SK-N-SH (cell line): ENCODE measurements at regions not wholly inside any gene's neighbourhood (a gene's known extent, or its start where the extent isn't known, plus 50 kb on each side); places are given as distances from the start of the nearest gene placed in this dataset.

Experiments
- CTCF ChIA-PET: fragments of 300-600, 350-600 bp; formaldehyde crosslinking; extraction: SDS; loops from one replicate; lab custom pipeline; 2021; lab: Yijun Ruan, JAX
- POLR2A ChIA-PET: fragments of 350-600 bp; sonication (Branson Sonifier 250); formaldehyde crosslinking; extraction: SDS; loops from one replicate; lab custom pipeline; 2020; ENCODE audit warnings: antibody characterized with exemption, inconsistent platforms; lab: Yijun Ruan, JAX
- DNase-seq: peaks from one replicate; pipeline ENCODE4 v3.0.0; 2012
- H2AFZ ChIP-seq: fragments of 200-600 bp; sonication (generic); 2 replicates; pipeline ENCODE4 v1.8.1; 2016; ENCODE audit warnings: antibody characterized with exemption, mild to moderate bottlenecking, low read depth
- H3F3A ChIP-seq: fragments of 200-600 bp; sonication (generic); replicated peaks from 2 replicates; pipeline ENCODE3; 2016; ENCODE audit warnings: antibody characterized with exemption, mild to moderate bottlenecking; ENCODE audit not compliant: insufficient read depth
- H3K27ac ChIP-seq, 2 experiments: fragments of 200-500 bp in 1 of 2; fragments of 200-600 bp in 1 of 2; sonication (Bioruptor generic) in 1 of 2; sonication (generic), shearing (Covaris generic) in 1 of 2; 2 replicates each; pipeline versions ENCODE4 v1.5.1 to v1.6.1; 2014 to 2016; ENCODE audit warnings: low read depth in 2 of 2, inconsistent platforms in 1 of 2, low read length in 1 of 2, mild to moderate bottlenecking in 1 of 2, mixed read lengths in 1 of 2
- H3K27me3 ChIP-seq: fragments of 200-600 bp; sonication (generic), shearing (Covaris generic); 2 replicates; pipeline ENCODE4 v1.6.1; 2016; ENCODE audit warnings: mixed run types; ENCODE audit not compliant: insufficient read depth
- H3K36me3 ChIP-seq, 2 experiments: fragments of 200-500 bp in 1 of 2; fragments of 200-600 bp in 1 of 2; sonication (Bioruptor generic) in 1 of 2; sonication (generic) in 1 of 2; replicated peaks in 1 of 2; 2 replicates each; pipeline versions ENCODE3 to v1.5.1; 2014 to 2016; ENCODE audit warnings: low read length in 1 of 2, mild to moderate bottlenecking in 1 of 2; ENCODE audit not compliant: insufficient read depth in 2 of 2, control insufficient read depth in 1 of 2
- H3K4me1 ChIP-seq, 2 experiments: fragments of 200-500 bp in 1 of 2; fragments of 200-600 bp in 1 of 2; sonication (Bioruptor generic) in 1 of 2; sonication (generic), shearing (Covaris generic) in 1 of 2; 2 replicates each; pipeline versions ENCODE4 v1.5.1 to v1.6.1; 2014 to 2016; ENCODE audit warnings: low read depth in 1 of 2, low read length in 1 of 2, mixed run types in 1 of 2; ENCODE audit not compliant: insufficient read depth in 2 of 2, control insufficient read depth in 1 of 2
- H3K4me2 ChIP-seq: fragments of 200-600 bp; sonication (generic), shearing (Covaris generic); 2 replicates; pipeline ENCODE4 v1.6.1; 2017; ENCODE audit warnings: mixed run types
- H3K4me3 ChIP-seq, 2 experiments: fragments of 200-500 bp in 1 of 2; fragments of 200-600 bp in 1 of 2; sonication (Bioruptor generic) in 1 of 2; sonication (generic), shearing (Covaris generic) in 1 of 2; 2 replicates each; pipeline versions ENCODE4 v1.5.1 to v1.8.1; 2014 to 2016; ENCODE audit warnings: low read depth in 2 of 2, inconsistent platforms in 1 of 2, low read length in 1 of 2, mild to moderate bottlenecking in 1 of 2, mixed read lengths in 1 of 2, moderate library complexity in 1 of 2
- H3K79me2 ChIP-seq: fragments of 200-600 bp; sonication (generic); 2 replicates; pipeline ENCODE4 v1.8.1; 2017; ENCODE audit warnings: mild to moderate bottlenecking; ENCODE audit not compliant: insufficient read depth
- H3K9ac ChIP-seq: fragments of 200-600 bp; sonication (generic); 2 replicates; pipeline ENCODE4 v1.6.1; 2017; ENCODE audit warnings: mixed run types
- H3K9me2 ChIP-seq: fragments of 200-600 bp; sonication (generic); 2 replicates; pipeline ENCODE4 v1.6.1; 2017; ENCODE audit warnings: mixed run types
- H3K9me3 ChIP-seq: fragments of 200-600 bp; sonication (generic); 2 replicates; pipeline ENCODE4 v1.6.1; 2017; ENCODE audit warnings: mixed run types, mild to moderate bottlenecking, moderate library complexity
- H4K20me1 ChIP-seq: fragments of 200-600 bp; sonication (generic); 2 replicates; pipeline ENCODE4 v1.6.1; 2017; ENCODE audit warnings: mild to moderate bottlenecking, mixed run types; ENCODE audit not compliant: insufficient read depth
- CHD2 ChIP-seq: fragments of 150-350 bp; IDR thresholded peaks from 2 replicates; pipeline ENCODE4 v1.6.1; 2018; ENCODE audit warnings: low read length; ENCODE audit not compliant: partially characterized antibody
- ELF1 ChIP-seq: IDR thresholded peaks from 2 replicates; pipeline ENCODE4 v1.4.0; 2012
- EZH2phosphoT487 ChIP-seq: fragments of 200-600 bp; sonication (generic); IDR thresholded peaks from 2 replicates; pipeline ENCODE4 v1.6.1; 2017; ENCODE audit warnings: low read depth, mixed run types, mild to moderate bottlenecking, antibody characterized with exemption, moderate library complexity, borderline replicate concordance
- FOSL2 ChIP-seq: IDR thresholded peaks from 2 replicates; pipeline ENCODE4 v1.4.0; 2012; ENCODE audit warnings: low read depth, mild to moderate bottlenecking, moderate library complexity, borderline replicate concordance
- FOXJ3 ChIP-seq: sonication (generic); formaldehyde crosslinking; IDR thresholded peaks from 2 replicates; pipeline ENCODE4 v1.5.1; 2020; ENCODE audit warnings: mild to moderate bottlenecking, missing genetic modification reagents
- FOXM1 ChIP-seq: IDR thresholded peaks from 2 replicates; pipeline ENCODE4 v1.4.0; 2012; ENCODE audit warnings: low read depth, mild to moderate bottlenecking
- JUND ChIP-seq: IDR thresholded peaks from 2 replicates; pipeline ENCODE4 v1.4.0; 2012
- MEF2A ChIP-seq: IDR thresholded peaks from 2 replicates; pipeline ENCODE4 v1.4.0; 2012; ENCODE audit warnings: low read depth, borderline replicate concordance
- MXI1 ChIP-seq: IDR thresholded peaks from 2 replicates; pipeline ENCODE4 v1.6.1; 2012; ENCODE audit warnings: mild to moderate bottlenecking, low read depth, low read length, improper control_type of control experiment
- NFIC ChIP-seq: IDR thresholded peaks from 2 replicates; pipeline ENCODE4 v1.4.0; 2012; ENCODE audit warnings: borderline replicate concordance
- RAD21 ChIP-seq: IDR thresholded peaks from 2 replicates; pipeline ENCODE4 v1.6.1; 2012; ENCODE audit warnings: mild to moderate bottlenecking, low read length
- RCOR1 ChIP-seq: fragments of 150-350 bp; IDR thresholded peaks from 2 replicates; pipeline ENCODE4 v1.6.1; 2017; ENCODE audit warnings: antibody characterized with exemption, low read length
- RFX5 ChIP-seq: IDR thresholded peaks from 2 replicates; pipeline ENCODE4 v1.6.1; 2012; ENCODE audit warnings: mild to moderate bottlenecking, improper control_type of control experiment, low read length
- RXRA ChIP-seq: IDR thresholded peaks from 2 replicates; pipeline ENCODE4 v1.4.0; 2012; ENCODE audit warnings: low read depth, mild to moderate bottlenecking, borderline replicate concordance
- TCF12 ChIP-seq: IDR thresholded peaks from 2 replicates; pipeline ENCODE4 v1.4.0; 2012
- TEAD4 ChIP-seq: IDR thresholded peaks from 2 replicates; pipeline ENCODE4 v1.4.0; 2012; ENCODE audit warnings: mild to moderate bottlenecking, borderline replicate concordance; ENCODE audit not compliant: insufficient read depth
- USF2 ChIP-seq: fragments of 150-350 bp; IDR thresholded peaks from 2 replicates; pipeline ENCODE4 v1.6.1; 2017; ENCODE audit warnings: antibody characterized with exemption, low read length, low read depth, borderline replicate concordance
- YY1 ChIP-seq: IDR thresholded peaks from 2 replicates; pipeline ENCODE4 v1.4.0; 2012; ENCODE audit warnings: low read depth, mild to moderate bottlenecking
- WGBS: methylation state at CpG from one replicate; pipeline ENCODE4 v1.1.6; 2017; ENCODE audit warnings: low lambda C conversion rate; 5-methylcytosine and 5-hydroxymethylcytosine counted together
- TF ChIP-seq, protein P1 (sequence below): IDR thresholded peaks from 2 replicates; pipeline ENCODE4 v1.4.0; 2012; ENCODE audit warnings: low read depth, borderline replicate concordance
- TF ChIP-seq, protein P2 (sequence below): IDR thresholded peaks from 2 replicates; pipeline ENCODE4; 2012
- TF ChIP-seq, protein P3 (sequence below): IDR thresholded peaks from 2 replicates; pipeline ENCODE4 v1.4.0; 2012; ENCODE audit warnings: low read depth, borderline replicate concordance

- TF ChIP-seq RFX5 = no peak
- TF ChIP-seq MEF2A = no peak
- no peak for TF ChIP-seq RAD21
- TF ChIP-seq YY1 = no peak
- TF ChIP-seq FOSL2 = no peak
- no peak for TF ChIP-seq NFIC
- TF ChIP-seq EZH2phosphoT487 = no peak
- no peak for TF ChIP-seq TCF12
- no peak for TF ChIP-seq ELF1
- TF ChIP-seq, protein P1, sequence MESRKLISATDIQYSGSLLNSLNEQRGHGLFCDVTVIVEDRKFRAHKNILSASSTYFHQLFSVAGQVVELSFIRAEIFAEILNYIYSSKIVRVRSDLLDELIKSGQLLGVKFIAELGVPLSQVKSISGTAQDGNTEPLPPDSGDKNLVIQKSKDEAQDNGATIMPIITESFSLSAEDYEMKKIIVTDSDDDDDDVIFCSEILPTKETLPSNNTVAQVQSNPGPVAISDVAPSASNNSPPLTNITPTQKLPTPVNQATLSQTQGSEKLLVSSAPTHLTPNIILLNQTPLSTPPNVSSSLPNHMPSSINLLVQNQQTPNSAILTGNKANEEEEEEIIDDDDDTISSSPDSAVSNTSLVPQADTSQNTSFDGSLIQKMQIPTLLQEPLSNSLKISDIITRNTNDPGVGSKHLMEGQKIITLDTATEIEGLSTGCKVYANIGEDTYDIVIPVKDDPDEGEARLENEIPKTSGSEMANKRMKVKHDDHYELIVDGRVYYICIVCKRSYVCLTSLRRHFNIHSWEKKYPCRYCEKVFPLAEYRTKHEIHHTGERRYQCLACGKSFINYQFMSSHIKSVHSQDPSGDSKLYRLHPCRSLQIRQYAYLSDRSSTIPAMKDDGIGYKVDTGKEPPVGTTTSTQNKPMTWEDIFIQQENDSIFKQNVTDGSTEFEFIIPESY = no peak
- TF ChIP-seq RXRA = no peak
- no peak for TF ChIP-seq JUND
- TF ChIP-seq, protein P2, sequence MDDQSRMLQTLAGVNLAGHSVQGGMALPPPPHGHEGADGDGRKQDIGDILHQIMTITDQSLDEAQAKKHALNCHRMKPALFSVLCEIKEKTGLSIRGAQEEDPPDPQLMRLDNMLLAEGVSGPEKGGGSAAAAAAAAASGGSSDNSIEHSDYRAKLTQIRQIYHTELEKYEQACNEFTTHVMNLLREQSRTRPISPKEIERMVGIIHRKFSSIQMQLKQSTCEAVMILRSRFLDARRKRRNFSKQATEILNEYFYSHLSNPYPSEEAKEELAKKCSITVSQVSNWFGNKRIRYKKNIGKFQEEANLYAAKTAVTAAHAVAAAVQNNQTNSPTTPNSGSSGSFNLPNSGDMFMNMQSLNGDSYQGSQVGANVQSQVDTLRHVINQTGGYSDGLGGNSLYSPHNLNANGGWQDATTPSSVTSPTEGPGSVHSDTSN = no peak
- TF ChIP-seq USF2 = no peak
- no peak for TF ChIP-seq FOXM1
- TF ChIP-seq TEAD4 = no peak
- no peaks in the 10 kb centered on the region for H3K79me2 ChIP-seq
- DNase-seq = no peak
- POLR2A ChIA-PET = no interaction called here
- no peak overlapping the region for H3K4me3 ChIP-seq
- 70% methylated on average over 3 of the region's 3 CpGs for WGBS
- H3F3A ChIP-seq = no peaks in the 10 kb centered on the region
- no peak overlapping the region for H3K27ac ChIP-seq
- H3K4me1 ChIP-seq = peaks cover 0 to 11% of the 10 kb centered on the region in 2 experiments; a peak in 2 of 4 replicates
- no peaks in the 10 kb centered on the region for H3K36me3 ChIP-seq
- no peak overlapping the region for H2AFZ ChIP-seq
- no peaks in the 10 kb centered on the region for H4K20me1 ChIP-seq
- CTCF ChIA-PET = interaction anchor here (1.0 to 1.6 kb wide), 6 partner anchors 13 to 316 kb away, joined by 3 to 4 read pairs (median 3); partner anchors contain the start of gene SEMA6D
- H3K9me2 ChIP-seq = no peaks in the 10 kb centered on the region
- no peaks in the 10 kb centered on the region for H3K27me3 ChIP-seq
- no peaks in the 10 kb centered on the region for H3K9me3 ChIP-seq
- H3K4me2 ChIP-seq = no peak overlapping the region
- no peak overlapping the region for H3K9ac ChIP-seq
Measured at GRCh38 chr15:47401427-47401826, 315.9 kb upstream of the SEMA6D start.

- H4K20me1 ChIP-seq = no peaks in the 10 kb centered on the region
- TF ChIP-seq NFIC (no peak), RXRA (no peak), FOXJ3 (CRISPR knock-in tag) (no peak), TEAD4 (no peak), USF2 (no peak), RAD21 (no peak), MXI1 (no peak), CHD2 (no peak), JUND (no peak), RCOR1 (no peak)
- TF ChIP-seq, protein P3, sequence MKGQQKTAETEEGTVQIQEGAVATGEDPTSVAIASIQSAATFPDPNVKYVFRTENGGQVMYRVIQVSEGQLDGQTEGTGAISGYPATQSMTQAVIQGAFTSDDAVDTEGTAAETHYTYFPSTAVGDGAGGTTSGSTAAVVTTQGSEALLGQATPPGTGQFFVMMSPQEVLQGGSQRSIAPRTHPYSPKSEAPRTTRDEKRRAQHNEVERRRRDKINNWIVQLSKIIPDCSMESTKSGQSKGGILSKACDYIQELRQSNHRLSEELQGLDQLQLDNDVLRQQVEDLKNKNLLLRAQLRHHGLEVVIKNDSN = no peak
- H3K4me1 ChIP-seq = peaks cover 0 to 10% of the 10 kb centered on the region in 2 experiments; a peak in 2 of 4 replicates
- DNase-seq = no peak
- ChIA-PET POLR2A (no interaction called here), CTCF (no interaction called here)
- H3K9me3 ChIP-seq = no peaks in the 10 kb centered on the region
- no peak overlapping the region for H3K9ac ChIP-seq
- H3K27me3 ChIP-seq = no peaks in the 10 kb centered on the region
- H2AFZ ChIP-seq = no peak overlapping the region
- H3K27ac ChIP-seq = no peak overlapping the region
- no peak overlapping the region for H3K4me2 ChIP-seq
- no peaks in the 10 kb centered on the region for H3K79me2 ChIP-seq
- H3K4me3 ChIP-seq = no peak overlapping the region
- no peaks in the 10 kb centered on the region for H3K9me2 ChIP-seq
- no peaks in the 10 kb centered on the region for H3F3A ChIP-seq
- no peaks in the 10 kb centered on the region for H3K36me3 ChIP-seq
- 25% methylated on average over 1 of the region's 1 CpG for WGBS
Measured at GRCh38 chr15:47402829-47403228, 314.5 kb upstream of the SEMA6D start.
